Keratinocyte (primary cell): ENCODE measurements at regions not wholly inside any gene's neighbourhood (a gene's known extent, or its start where the extent isn't known, plus 50 kb on each side); places are given as distances from the start of the nearest gene placed in this dataset.
A peak's percentile ranks its signal among the peaks of the same experiment; 100 is the strongest.

Source experiments
- DNase-seq: peaks from one replicate; pipeline ENCODE4 v3.0.0-alpha.2; 2011; ENCODE audit warnings: low read depth, missing footprints, low spot score
- FAIRE-seq: peaks from 2 replicates; lab custom pipeline; 2011; peaks lifted over from hg19 to GRCh38; lab: Jason Lieb, UNC
- H2AFZ ChIP-seq: 2 replicates; pipeline ENCODE4 v1.6.0; 2012; ENCODE audit warnings: low read length, control low read depth, inconsistent platforms; ENCODE audit not compliant: control insufficient read depth
- H3K27ac ChIP-seq: 2 replicates; pipeline ENCODE4 v1.5.1; 2011; ENCODE audit warnings: low read length; ENCODE audit not compliant: control insufficient read depth, insufficient read depth
- H3K27me3 ChIP-seq: 3 replicates; pipeline ENCODE4 v1.6.0; 2011; ENCODE audit warnings: low read length; ENCODE audit not compliant: control insufficient read depth, insufficient read depth; ENCODE audit errors: extremely low read depth
- H3K36me3 ChIP-seq, 2 experiments: 2 replicates in 1 of 2; 3 replicates in 1 of 2; pipeline ENCODE4 v1.5.1; 2011; ENCODE audit warnings: low read length in 2 of 2, mild to moderate bottlenecking in 1 of 2; ENCODE audit not compliant: control insufficient read depth in 2 of 2, insufficient read depth in 2 of 2; ENCODE audit errors: extremely low read depth in 1 of 2
- H3K4me1 ChIP-seq: 3 replicates; pipeline ENCODE4 v1.5.1; 2011; ENCODE audit warnings: low read length; ENCODE audit not compliant: control insufficient read depth, insufficient read depth; ENCODE audit errors: extremely low read depth
- H3K4me2 ChIP-seq: 3 replicates; pipeline ENCODE4 v1.6.0; 2011; ENCODE audit warnings: low read depth, low read length; ENCODE audit not compliant: control insufficient read depth, insufficient read depth; ENCODE audit errors: extremely low read depth
- H3K4me3 ChIP-seq, 3 experiments: fragments of 200-600 bp in 1 of 3; sonication (generic) in 1 of 3; 2 replicates in 2 of 3; 3 replicates in 1 of 3; pipeline ENCODE4 v1.5.1; 2011 to 2016; ENCODE audit warnings: low read length in 3 of 3, mild to moderate bottlenecking in 3 of 3, control low read depth in 2 of 3, inconsistent platforms in 1 of 3, low read depth in 1 of 3, mixed read lengths in 1 of 3, mixed run types in 1 of 3, moderate library complexity in 1 of 3; ENCODE audit not compliant: control insufficient read depth in 2 of 3, insufficient read depth in 2 of 3; ENCODE audit errors: extremely low read depth in 1 of 3
- H3K79me2 ChIP-seq: 2 replicates; pipeline ENCODE4 v1.6.0; 2012; ENCODE audit warnings: low read length; ENCODE audit not compliant: control insufficient read depth, insufficient read depth
- H3K9ac ChIP-seq: 3 replicates; pipeline ENCODE4 v1.6.0; 2011; ENCODE audit warnings: low read length; ENCODE audit not compliant: control insufficient read depth, insufficient read depth; ENCODE audit errors: extremely low read depth
- H3K9me1 ChIP-seq: 3 replicates; pipeline ENCODE4 v1.6.0; 2011; ENCODE audit warnings: low read length; ENCODE audit not compliant: control insufficient read depth, insufficient read depth; ENCODE audit errors: extremely low read depth
- H3K9me3 ChIP-seq: 2 replicates; pipeline ENCODE4 v1.5.1; 2012; ENCODE audit warnings: low read depth, low read length; ENCODE audit not compliant: control insufficient read depth
- H4K20me1 ChIP-seq: 3 replicates; pipeline ENCODE4 v1.6.0; 2011; ENCODE audit warnings: low read length; ENCODE audit not compliant: control insufficient read depth, insufficient read depth; ENCODE audit errors: extremely low read depth
- EZH2 ChIP-seq: IDR thresholded peaks from one replicate; pipeline ENCODE4 v1.6.1; 2012; ENCODE audit warnings: inconsistent platforms, mild to moderate bottlenecking, low read length, moderate library complexity
- dilution Hi-C: fragments of 300-500 bp; cut with MboI; formaldehyde crosslinking; loops from one replicate; pipeline ENCODE4 v1.7.0; 2020; ENCODE audit warnings: low sequenced_read_pairs; ENCODE audit not compliant: extremely low pct_ligation_motif_present
- TF ChIP-seq, protein P1 (sequence below), 3 experiments: IDR thresholded peaks in 1 of 3; conservative IDR thresholded peaks in 1 of 3; optimal IDR thresholded peaks in 1 of 3; 2 replicates in 2 of 3; 3 replicates in 1 of 3; pipeline versions ENCODE3 to v1.5.1; 2011; ENCODE audit warnings: low read length in 3 of 3, mild to moderate bottlenecking in 3 of 3, moderate library complexity in 2 of 3, control low read depth in 1 of 3, inconsistent platforms in 1 of 3; ENCODE audit not compliant: insufficient read depth in 2 of 3; ENCODE audit errors: extremely low read depth in 1 of 3

DNA sequence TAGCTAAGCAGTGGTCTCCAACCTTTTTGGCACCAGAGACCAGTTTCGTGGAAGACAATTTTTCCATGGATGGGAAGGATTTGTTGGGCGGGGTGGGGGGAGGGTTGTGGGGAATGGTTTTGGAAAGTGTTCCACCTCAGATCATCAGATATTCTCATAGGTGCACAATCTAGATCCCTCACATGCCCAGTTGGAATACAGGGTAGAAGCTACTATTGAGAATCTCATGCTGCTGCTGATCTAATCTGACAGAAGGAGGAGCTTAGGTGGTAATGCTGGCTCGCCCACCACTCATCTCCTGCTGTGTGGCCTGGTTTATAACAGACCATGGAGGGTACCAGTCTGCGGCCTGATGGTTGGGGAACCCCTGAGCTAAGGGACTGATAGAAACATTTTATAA is 662.7 kb upstream of the RGMB start:
- dilution Hi-C loops: no loop called here
- Histone ChIP-seq H3K9me1 (no peaks in the 10 kb centered on the region), H3K4me2 (peak overlapping the region; percentile 55), H3K27ac (peak overlapping the region; percentile 83), H2AFZ (peak overlapping the region; percentile 23), H3K9ac (no peak overlapping the region), H4K20me1 (no peaks in the 10 kb centered on the region), H3K27me3 (no peaks in the 10 kb centered on the region), H3K36me3 (no peaks in the 10 kb centered on the region), H3K79me2 (no peaks in the 10 kb centered on the region), H3K9me3 (no peaks in the 10 kb centered on the region), H3K4me3 (peak overlapping the region in 1 of 3 experiments; percentile 22), H3K4me1 (peaks cover 44% of the 10 kb centered on the region)
- TF ChIP-seq, protein P1, sequence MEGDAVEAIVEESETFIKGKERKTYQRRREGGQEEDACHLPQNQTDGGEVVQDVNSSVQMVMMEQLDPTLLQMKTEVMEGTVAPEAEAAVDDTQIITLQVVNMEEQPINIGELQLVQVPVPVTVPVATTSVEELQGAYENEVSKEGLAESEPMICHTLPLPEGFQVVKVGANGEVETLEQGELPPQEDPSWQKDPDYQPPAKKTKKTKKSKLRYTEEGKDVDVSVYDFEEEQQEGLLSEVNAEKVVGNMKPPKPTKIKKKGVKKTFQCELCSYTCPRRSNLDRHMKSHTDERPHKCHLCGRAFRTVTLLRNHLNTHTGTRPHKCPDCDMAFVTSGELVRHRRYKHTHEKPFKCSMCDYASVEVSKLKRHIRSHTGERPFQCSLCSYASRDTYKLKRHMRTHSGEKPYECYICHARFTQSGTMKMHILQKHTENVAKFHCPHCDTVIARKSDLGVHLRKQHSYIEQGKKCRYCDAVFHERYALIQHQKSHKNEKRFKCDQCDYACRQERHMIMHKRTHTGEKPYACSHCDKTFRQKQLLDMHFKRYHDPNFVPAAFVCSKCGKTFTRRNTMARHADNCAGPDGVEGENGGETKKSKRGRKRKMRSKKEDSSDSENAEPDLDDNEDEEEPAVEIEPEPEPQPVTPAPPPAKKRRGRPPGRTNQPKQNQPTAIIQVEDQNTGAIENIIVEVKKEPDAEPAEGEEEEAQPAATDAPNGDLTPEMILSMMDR (optimal IDR thresholded peaks at IDR 0.05 in 1 of 3, IDR thresholded peaks at IDR 0.05 in 1 of 3, conservative IDR thresholded peaks at IDR 0.05 in 1 of 3; ENCODE audit: extremely low read depth in 1 of 3, insufficient read depth in 2 of 3, low read length in 3 of 3): no peak
- no peak for TF ChIP-seq EZH2
- DNase-seq: no peak
- FAIRE-seq: peak; percentile 65

DNA sequence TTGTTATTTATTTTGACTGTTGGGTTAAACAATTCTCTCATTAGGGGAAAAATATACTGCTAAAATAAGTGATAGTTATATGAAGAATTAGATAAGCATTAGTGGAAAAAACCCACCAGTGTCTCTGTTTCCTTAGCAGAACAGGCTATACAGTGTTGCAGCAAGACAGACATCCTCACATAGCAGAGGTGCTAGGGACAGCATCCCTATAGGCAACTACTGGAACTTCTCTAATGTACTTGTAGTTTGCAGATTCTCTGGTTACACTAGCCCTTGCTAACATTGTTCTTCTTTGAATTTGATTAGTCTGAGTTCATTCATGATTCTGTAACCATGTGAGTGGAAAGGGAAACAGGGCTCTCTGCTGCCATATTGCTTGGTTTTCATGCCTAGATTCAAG is 661.8 kb upstream of the RGMB start:
- no peaks in the 10 kb centered on the region for H3K9me3 ChIP-seq
- DNase-seq (no peak), FAIRE-seq (peak; percentile 5)
- no peaks in the 10 kb centered on the region for H4K20me1 ChIP-seq
- no peak for TF ChIP-seq EZH2
- TF ChIP-seq, protein P1 (optimal IDR thresholded peaks at IDR 0.05 in 1 of 3, IDR thresholded peaks at IDR 0.05 in 1 of 3, conservative IDR thresholded peaks at IDR 0.05 in 1 of 3; ENCODE audit: extremely low read depth in 1 of 3, insufficient read depth in 2 of 3, low read length in 3 of 3): peak in 2 of 3 experiments; percentile 33 to 51
- no peak overlapping the region for H3K4me3 ChIP-seq
- H3K79me2 ChIP-seq: no peaks in the 10 kb centered on the region
- H3K36me3 ChIP-seq: no peaks in the 10 kb centered on the region
- H2AFZ ChIP-seq: no peak overlapping the region
- dilution Hi-C loops: no loop called here
- H3K27me3 ChIP-seq: no peaks in the 10 kb centered on the region
- no peak overlapping the region for H3K27ac ChIP-seq
- H3K9me1 ChIP-seq: no peaks in the 10 kb centered on the region
- H3K4me2 ChIP-seq: no peak overlapping the region
- H3K9ac ChIP-seq: no peak overlapping the region
- H3K4me1 ChIP-seq: peaks cover 44% of the 10 kb centered on the region
